GM21717 (cell line): ENCODE measurements at regions not wholly inside any gene's neighbourhood (a gene's known extent, or its start where the extent isn't known, plus 50 kb on each side); places are given as distances from the start of the nearest gene placed in this dataset.

Source experiments
- ATAC-seq: cut with Tn5 transposase; IDR thresholded peaks from one replicate; pipeline ENCODE4 v1.9.1; 2021; ENCODE audit warnings: mild to moderate bottlenecking, moderate library complexity; ENCODE audit not compliant: unreplicated experiment

DNA sequence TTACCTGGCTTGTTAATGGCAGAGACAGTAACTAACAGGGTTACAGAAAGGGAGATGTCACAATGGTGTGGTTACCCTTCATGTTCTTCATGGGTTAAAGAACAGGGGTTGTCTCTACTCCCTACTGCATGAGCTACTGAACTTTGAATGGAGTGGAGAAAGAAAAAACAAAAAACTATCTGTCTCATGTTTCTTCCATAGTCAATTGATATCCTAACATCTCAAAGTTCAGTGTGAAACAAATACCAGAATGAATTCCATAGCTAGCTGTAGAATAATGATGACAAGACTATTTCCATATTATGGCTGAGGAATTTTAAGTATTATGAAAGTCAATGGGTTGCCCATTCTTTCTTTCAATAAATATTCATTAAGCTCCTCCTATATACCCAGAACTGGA lies 161.3 kb upstream of the LPP start:
- ATAC-seq = no peak

DNA sequence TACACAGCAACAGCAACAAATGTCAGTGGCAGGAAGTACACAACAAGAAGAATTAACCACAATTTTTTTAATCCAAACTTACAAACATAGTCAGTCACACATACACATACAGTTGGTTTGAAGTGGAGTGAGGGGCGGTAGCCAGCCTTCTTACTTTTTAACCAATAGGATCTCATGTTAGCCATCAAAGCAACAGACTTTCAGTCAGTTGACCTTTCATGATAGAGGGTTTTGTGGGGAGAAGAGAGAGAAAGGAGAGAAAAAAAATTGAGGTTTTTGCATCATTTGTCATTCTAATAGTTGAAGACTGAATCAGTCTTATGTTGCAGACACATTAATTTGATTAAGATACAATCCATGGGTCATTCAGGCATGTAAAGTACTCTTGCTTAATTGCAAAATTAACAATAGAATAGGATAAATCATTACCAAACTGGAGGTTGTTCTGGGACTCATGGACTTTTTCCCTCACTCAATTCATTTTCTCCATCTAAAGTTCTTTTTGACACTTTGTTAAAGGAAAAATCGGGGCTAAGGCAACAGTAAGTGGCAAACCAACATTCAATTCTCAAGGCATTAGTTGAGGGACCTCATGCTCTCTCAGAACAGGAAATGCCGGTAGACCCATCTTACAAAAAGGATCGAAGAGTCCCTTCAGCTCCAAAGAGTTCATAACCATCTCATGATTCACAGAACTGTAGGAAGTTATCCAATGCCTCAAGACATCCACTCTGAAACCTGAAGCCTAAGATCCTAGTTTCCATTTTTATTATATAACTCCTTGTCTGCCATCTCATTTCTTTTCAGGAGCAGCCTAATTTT lies 159.5 kb upstream of the LPP start:
- ATAC-seq = no peak

DNA sequence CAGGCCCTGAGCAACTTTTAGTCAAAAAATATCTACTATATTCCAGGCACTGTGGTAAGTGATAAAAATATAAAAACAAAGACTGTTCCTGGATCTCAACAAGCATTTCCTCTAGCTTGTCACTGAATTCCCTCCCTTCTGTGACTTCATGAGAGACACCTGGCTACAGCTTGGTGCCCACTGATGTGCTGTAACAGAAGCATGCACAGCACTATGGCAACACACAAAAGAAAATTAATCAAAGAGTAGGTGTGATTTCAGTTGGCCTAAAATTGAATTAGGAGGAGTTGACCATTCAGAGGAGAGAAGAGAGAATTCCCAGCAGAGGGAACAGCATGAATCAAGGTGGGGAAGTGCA lies 158.9 kb upstream of the LPP start:
- ATAC-seq = no peak

DNA sequence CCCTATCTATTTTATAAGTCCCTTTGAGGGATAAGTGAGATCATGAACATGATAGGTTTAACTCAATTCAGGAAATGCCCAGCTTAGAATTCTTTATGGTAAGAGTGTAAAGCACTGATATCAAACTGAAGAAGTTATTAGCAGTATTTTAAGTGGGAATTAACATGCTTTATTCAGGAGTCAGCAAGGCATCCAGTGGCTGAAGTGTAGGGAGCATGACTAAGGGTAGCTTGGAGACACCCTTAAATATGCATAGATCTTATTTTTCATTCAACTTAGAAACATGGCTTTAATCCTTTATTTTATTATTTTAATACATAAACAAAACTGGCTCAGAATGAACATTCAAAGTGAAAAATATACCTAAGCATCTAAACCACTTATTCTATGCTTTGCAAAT lies 158.3 kb upstream of the LPP start:
- ATAC-seq = no peak

DNA sequence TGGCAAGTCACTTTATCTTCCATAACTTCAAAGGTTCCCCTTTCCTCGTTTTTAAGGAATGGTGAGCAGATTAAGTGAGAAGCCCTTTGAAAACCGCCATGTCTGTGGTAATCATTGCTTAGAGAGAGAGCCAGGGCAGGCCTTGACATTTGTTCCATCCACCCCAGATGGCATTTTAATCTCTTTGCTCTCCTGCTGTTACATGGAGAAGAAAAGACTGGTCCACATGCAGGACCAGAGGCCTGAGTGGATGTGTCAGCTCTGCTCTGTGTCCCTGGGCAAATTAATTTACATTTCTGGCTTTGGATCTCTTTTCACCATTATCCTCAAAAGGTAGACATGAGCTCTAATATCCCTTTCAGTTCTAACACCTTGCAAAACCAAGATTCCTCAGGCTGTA lies 157.3 kb upstream of the LPP start:
- no peak for ATAC-seq

DNA sequence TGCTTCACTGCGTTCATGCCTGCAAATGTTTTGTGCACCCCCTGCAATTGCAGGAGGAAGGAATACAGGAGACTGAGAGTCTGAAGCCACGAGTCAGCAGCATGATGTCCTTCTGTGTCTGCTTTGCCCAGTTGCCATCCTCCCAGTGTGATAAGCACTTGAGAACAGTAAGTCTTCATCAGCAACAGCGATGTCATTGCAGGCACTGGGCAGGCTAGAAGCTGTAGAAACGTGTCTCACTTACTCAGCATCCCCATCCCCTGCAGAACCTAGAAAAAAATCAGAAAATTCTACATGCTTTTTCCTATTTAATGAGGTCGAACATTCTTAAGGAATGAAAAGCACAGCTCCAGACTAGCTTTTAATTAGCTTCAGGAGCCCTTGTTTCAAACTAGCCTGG lies 156.5 kb upstream of the LPP start:
- ATAC-seq = no peak

DNA sequence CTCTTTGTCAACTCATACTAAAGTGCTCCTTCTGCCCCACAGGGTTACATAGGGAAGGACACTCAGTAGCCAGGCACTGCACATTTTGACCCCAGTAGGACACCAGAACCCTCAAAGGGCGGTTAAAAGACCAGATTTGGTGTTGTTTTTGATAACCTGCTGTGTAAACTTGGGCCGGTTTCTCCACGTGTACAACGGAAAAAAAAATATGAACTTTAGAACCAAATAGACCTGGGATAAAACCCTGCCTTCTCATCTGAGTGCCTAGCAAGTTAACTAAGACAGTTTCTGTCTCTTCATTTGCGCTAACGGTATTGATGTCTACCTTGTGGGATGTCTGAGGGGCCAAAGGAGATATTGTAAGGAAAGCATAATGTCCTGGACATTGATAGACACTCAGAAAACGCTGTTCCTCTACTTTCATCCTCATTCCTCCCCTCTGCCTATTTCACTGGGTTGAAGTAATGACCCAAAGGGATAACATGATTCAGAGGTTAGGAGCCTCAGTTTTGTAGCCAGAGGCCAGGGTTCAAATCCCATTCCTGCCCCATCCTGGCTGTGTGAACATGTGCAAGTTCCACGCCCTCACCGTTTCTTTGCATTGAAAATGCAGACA lies 155.9 kb upstream of the LPP start:
- ATAC-seq = no peak

DNA sequence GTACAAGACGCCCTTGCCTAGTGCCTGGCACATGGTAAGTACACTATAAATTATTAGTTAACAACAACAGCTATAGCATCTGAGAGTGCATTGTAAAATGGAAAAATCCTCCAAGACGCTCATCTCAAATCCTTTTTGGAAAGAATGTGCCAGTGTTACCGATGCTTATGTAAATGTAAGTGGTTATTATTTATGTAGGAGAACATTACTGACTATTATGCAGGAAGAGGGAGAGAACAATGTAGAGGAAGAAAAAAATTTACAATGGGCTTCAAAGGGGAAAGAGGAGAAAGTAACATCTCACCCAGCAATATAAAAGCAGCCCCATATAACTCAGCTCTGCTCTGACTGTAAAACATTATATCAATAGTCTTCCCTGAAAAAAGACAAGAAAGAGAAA lies 155.3 kb upstream of the LPP start:
- no peak for ATAC-seq

DNA sequence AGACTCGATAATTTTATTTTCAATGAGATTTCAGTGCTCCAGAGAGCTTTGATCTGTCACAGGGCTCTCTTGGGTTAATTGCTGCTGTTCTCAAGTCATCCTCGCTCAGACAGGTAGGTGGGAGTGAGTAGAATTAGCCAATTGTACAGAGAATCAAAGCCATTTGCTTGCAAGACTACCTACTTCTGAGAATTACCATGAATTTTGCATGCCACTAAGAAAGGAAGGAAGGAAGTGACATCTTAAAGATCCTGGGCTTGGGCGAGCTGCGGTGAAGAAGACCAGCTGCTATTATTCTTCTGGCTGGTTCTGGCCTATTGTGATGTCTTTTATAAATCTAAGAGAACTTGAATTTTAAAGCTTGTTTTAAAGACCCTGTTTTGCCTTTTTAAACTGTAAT lies 154.1 kb upstream of the LPP start:
- ATAC-seq = no peak

DNA sequence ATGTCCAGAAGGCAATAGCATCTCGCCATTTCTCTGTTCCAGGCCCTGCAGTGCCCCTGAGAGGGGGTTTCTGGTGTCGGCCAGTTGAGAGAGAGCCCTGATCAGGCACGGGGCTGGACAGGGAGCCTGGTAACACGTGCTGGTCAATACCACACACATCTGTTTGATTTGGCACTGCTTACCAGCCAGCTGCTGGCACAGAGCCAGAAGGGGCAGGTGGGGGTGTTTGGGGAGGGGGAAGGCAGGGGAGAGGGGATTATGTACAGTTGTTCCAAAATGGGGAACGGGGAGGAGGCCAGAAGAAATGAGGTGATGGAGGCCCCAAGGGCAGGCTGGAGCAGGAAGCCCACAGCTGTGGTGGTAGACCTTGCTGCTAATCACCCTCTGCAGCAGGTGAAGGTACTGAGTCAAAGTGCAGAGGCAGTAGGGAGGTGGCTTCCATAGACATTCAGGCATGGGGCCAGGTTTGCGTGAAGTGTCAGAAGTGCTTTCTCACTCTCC lies 153.5 kb upstream of the LPP start:
- ATAC-seq = no peak

DNA sequence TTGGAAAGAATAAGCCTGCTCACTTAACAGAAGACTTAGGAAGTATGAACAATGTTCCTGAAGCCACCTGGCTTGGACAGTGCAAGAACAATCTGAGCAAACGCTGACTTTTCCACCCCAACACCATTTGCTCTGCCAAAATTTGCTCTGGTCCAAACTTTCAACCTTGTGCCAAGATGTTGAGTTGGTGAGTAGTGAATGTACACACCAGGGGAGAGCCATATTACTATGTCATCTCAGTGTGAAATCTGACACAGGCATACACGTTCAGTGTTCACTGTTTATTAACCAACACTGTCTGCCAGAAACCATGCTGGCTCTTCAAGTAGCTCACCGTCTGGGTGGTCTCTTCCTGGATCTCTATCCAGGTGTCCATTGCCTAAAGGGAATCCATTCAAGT lies 152.9 kb upstream of the LPP start:
- ATAC-seq = no peak

DNA sequence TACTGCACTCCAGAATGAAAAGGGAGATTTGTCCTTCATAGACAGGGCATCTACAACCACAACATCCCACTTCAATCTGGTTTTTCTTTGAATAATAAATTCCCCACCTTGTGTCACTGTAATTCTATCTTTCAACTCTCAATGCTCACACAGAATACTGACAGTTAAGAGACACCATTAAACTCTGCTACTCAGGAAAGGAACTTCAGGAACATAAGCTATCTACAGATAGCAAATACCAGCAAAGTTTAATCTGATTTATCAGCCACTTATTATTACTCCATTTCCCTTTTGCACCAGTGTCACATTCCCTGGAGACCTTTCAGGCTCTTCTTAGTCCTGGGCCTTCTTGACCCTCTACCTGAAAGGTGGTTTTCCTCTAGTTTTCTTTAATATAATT lies 152.0 kb upstream of the LPP start:
- ATAC-seq = no peak

DNA sequence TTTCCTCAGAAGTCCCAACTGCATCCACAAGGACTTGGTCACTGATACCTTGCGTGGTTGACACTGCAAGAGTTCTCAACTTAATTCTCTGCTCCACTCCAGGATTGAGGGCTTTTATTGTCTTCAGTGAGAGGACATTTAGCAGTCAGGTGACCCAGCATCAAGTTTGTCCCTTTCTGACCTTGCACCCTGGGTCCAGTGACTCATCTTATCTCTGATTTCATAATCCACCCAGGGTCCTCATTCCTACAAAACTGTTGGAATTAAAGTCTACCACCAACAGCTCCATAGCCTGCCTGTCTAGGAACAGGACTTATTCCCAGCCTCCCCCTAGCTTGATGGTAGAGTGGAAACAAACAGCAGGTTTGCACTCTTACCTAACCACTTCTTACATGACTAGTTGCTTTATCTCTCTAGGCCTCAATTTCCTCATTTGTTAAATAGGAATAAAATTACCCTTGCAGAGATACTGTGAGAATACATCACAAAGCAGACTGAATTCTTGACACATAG lies 151.3 kb upstream of the LPP start:
- no peak for ATAC-seq

DNA sequence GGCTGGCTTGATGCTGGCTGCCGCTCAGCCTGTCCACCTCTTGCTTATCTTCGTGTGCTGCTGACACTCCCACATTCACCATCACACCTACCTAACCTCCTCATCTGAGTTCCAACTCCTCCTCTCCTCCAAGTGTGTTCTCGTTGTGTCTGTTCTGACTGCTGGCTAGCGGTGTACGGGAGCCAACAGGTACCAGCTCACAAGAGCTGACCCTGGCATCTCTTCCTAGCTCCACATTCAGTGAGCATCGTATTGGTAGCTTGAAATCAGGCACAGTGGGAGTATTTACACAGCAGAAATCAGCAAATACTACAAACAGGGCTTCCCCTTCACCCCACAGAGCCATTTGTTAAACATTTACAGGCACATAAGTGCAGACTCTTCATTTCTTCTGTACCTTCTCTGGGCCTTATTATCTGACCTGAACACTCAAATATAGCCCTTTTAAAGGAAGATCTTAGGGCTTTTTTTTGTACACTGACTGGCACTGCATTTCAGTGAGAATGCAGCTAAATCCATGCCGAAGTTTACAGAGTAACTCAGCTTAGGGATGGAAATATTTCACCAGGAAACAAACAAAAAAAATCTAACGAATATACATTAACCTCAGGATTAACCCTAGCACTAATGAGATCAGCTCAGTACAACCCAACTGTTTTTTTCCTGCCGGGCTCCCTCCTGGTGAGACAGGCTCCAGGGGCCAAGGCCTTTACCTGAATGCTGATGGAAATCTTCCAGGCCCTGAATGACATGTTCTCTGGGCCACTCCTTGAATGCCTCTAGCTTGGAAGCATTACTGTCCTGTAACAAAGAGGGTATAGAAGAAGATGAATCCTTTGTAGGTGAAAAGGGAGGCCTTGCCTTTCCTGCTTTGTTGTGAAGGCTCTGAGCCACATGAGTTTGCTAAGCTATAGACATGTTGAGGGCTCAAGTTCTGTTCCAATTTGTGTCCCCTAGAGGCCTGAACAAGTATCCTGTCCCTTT lies 150.5 kb upstream of the LPP start:
- ATAC-seq = no peak

DNA sequence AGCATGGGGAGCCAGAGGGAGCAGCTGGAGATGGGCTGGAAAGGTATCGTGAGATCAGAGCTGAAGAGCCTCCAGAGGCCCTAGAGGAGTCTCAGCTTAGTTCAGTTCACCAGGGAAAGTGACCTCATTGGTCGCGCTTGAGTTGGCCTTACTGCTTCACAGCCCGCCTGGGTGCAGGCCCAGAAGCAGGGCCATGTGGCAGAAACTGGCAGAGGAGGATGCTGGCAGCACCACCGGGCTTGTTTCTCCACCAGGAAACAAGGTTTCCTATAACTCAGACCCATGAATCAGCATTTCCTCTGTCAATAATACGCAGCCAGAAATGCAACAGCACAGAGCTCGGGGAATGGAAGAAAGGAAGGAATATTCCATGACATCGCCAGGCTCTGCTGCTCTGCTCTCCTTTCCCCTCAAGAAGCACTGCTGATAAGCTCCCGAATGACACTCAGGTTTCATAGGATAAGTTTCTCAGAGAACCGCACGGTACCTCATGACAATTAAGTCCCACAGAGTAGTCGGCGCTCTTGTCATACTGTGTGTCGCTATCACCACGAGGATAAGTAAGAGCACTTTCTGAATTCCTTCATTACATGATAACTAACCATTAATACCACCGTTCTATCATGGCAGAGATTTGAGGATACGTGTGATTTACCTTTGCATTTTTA lies 147.1 kb upstream of the LPP start:
- no peak for ATAC-seq

DNA sequence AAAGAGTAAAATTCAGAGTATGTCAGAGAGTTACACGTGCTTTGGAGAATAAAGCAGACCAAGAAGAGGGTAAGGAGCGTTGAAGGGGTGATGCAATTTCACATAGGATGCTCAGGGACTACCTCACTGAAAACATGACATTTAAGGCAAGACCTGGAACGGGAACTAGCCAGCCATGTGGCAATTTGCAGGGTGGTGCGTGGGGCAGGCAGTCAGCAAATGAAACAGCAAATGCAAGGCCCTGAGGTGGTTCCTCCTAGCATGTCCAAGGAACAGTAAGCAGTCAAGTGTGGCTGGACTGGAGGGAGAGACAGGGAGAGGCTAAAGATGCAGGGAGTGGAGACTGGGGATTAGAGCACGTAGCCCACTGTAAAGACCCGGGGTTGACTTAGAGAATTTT lies 146.1 kb upstream of the LPP start:
- ATAC-seq = no peak

DNA sequence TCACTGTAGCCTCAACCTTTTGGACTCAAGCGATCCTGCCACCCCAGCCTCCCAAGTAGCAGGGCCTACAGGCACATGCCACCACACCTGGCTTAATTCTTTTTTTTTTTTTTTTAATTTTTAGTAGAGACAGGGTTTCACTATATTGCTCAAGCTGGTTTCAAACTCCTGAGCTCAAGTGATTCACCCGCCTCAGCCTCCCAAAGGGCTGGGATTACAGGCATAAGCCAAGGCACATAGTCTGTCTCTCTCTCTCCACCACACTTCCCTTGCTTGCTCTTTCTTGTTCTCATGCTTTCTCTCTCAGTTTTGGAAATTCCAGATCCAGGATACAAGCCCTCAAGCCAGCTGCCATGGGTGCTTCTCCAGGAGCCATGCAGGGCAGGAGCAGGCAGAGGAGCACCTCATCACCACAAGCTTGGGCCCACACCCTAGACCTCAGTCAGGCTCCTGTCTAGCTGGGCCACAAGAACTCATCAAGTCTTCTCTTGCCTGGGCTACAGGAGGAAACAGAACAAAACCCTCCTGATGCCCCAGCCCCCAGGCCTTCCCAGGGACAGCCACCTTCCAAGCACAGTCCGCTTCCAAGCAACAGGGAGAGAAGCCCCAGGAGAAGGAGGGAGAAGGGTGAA lies 145.3 kb upstream of the LPP start:
- ATAC-seq = no peak

DNA sequence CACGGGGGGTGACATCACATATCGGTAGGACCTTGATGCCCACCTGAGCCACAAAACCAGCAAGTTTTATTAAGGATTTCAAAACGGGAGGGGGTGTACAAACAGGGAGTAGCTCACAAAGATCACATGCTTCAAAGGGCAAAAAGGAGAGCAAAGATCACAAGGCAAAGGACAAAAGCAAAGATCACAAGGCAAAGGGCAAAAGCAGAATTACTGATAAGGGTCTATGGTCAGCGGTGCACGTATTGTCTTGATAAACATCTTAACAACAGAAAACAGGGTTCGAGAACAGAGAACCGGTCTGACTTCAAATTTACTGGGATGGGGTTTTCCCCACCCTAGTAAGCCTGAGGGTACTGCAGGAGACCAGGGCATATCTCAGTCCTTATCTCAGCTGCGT lies 143.5 kb upstream of the LPP start:
- ATAC-seq = no peak

DNA sequence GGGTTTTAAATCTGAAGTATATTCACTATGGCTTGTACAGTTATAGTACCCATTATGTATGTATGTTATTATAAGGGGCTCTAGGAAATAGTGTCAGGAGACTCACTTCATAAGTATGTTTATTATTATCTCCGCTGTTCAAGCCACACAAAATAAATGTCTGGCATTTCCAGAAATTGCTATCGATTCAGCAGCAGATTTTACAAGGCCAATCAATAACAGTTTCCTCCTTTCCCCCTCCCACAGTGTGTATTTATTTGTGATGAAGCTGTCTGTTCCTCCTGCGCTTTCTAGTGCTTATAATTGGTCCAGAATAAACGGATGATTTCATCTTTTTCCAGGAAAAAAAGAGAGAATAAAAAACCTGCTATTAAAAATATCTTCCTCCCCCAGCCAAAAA lies 134.2 kb upstream of the LPP start:
- ATAC-seq = no peak

DNA sequence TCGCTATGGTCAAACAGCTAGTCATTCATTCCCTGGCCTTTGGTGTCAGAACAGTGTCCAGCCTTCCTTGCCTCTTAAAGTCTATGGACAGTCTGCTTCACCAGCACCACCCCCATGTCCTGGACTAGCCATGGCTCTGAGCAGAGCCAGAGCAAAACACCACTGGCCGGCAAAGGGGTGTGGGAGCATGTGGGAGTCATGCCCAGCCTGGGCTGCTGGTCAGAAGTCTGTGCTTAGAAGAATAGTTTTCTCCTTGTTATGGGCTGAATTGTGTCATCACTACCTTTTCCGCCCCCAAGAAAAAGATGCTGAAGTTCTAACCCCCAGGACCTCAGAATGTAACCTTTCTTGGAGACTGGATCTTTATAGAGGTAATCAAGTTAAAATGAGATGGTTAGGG lies 132.9 kb upstream of the LPP start:
- ATAC-seq = no peak
